Fibroblast of pulmonary artery (primary cell): ENCODE measurements at regions not wholly inside any gene's neighbourhood (a gene's known extent, or its start where the extent isn't known, plus 50 kb on each side); places are given as distances from the start of the nearest gene placed in this dataset.
"Not testable (repeated sequence)": the region's sequence is repeated elsewhere in the genome, so short reads cannot be mapped to it uniquely, and the experiment has no call there.

Experiments
- DNase-seq: peaks from one replicate; pipeline ENCODE4 v3.0.0-alpha.2; 2010; ENCODE audit warnings: low read depth
- H3K4me3 ChIP-seq: replicated peaks from 2 replicates; pipeline ENCODE4 v1.5.1; 2011; ENCODE audit warnings: low read depth, mild to moderate bottlenecking, control low read depth, low read length, moderate library complexity
- CTCF ChIP-seq: IDR thresholded peaks from 2 replicates; pipeline ENCODE4 v1.5.1; 2011; ENCODE audit warnings: mild to moderate bottlenecking, control low read depth, low read length, inconsistent platforms; ENCODE audit errors: missing control alignments

- H3K4me3 ChIP-seq, result no peak overlapping the region
- TF ChIP-seq CTCF, result no peak
- DNase-seq, result no peak
Observed at GRCh38 chr1:67909776-67910175, 76.5 kb upstream of the GNG12 start.

DNA sequence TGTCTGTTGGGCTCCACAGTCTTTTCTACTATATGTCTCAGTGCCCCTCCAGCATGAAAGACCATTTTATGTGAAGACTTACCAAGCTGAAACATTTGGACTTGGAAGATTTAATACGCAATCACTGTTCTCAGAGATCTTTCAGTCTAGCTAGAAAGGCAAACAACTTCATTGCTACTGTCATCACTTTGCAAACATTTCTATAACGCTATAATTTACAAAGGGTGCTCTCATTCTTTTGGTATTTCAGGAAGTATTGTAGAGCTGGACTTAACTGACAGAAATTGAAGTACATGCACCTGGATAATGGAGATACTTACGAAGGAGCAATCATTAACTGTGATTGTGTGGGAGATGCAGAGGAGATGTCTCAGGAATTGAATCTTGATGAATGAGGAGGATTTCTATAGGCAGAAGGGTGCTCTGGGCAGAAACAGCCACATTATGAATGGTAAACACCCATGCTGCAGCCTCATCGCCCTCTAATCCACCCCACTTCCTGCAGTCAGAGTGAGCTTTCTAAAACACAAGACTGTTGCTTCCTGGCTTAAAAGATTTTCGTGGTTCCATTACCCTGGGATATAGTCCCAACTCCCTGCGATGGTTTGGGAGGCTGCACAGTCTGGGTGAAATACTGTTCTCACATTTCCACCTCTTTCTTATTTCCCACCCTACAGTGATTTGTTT lies 75.1 kb upstream of the GNG12 start:
- TF ChIP-seq CTCF, result no peak
- no peak overlapping the region for H3K4me3 ChIP-seq
- no peak for DNase-seq

GRCh38 chr1:67907467-67907866 lies 74.2 kb upstream of the GNG12 start:
- not testable (repeated sequence) for H3K4me3 ChIP-seq, DNase-seq

- not testable (repeated sequence) for H3K4me3 ChIP-seq, DNase-seq
Observed at GRCh38 chr1:67906015-67906414, 72.7 kb upstream of the GNG12 start.

DNA sequence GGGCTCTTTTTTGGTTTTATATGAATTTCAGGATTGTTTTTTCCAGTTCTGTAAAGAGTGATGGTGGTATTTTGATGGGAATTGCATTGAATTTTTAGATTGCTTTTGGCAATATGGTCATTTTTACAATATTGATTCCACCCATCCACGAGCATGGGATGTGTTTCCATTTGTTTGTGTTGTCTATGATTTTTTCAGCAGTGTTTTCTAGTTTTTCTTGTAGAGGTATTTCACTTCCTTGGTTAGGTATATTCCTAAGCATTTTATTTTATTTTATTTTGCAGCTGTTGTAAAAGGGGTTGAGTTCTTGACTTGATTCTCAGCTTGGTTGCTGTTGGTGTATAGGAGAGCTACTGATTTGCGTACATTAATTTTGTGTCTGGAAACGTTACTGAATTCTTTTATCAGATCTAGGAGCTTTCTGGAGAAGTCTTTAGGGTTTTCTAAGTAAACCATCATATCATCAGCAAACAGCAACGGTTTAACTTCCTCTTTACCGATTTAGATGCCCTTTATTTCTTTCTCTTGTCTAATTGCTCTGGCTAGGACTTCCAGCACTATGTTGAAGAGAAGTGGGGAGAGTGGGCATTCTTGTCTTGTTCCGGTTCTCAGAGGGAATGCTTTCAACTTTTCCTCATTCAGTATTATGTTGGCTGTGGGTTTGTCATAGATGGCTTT lies 69.4 kb upstream of the GNG12 start:
- not testable (repeated sequence) for DNase-seq, H3K4me3 ChIP-seq

- H3K4me3 ChIP-seq, result no peak overlapping the region
- no peak for DNase-seq
- TF ChIP-seq CTCF, result no peak
Observed at GRCh38 chr1:67898033-67898726, 64.9 kb upstream of the GNG12 start.

DNA sequence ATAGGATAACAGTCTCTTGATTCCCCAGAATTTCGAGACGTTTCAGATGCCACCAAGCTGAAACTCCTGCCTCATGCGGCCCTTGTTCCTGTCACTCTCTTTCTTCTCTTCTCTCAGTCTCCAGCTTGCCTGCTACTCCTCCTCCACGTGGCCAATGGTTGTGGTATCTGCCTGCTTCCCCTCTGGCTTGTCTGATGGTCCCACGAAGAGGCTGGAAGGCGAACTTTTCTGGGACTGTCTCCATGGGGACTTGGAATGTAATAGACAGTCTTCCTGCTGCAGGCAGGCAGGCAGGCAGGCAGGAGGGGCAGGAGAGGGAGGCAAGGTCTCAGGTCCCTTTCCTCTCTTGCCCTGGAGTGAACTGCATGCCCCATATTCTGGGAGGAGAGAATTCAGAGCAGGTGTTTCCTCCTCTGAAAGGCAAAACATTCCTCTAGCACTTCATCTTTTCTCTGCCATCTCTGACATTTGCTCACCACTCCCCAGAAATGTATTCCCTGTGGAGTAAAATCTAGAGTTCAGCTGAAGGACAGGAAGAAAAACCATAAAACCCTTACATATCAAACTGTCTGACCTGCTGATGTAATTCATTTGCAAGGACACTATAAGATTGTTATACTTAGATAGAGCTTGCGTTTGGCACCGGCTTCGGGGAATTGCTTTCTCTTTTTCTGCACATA lies 64.1 kb upstream of the GNG12 start:
- no peak overlapping the region for H3K4me3 ChIP-seq
- DNase-seq, result peak; percentile 47
- no peak for TF ChIP-seq CTCF

- H3K4me3 ChIP-seq, result no peak overlapping the region
- no peak for TF ChIP-seq CTCF
- no peak for DNase-seq
Observed at GRCh38 chr1:67896826-67897225, 63.6 kb upstream of the GNG12 start.
